ENCODE measurements at regions not wholly inside any gene's neighbourhood (a gene's known extent, or its start where the extent isn't known, plus 50 kb on each side); places are given as distances from the start of the nearest gene placed in this dataset.

DNA sequence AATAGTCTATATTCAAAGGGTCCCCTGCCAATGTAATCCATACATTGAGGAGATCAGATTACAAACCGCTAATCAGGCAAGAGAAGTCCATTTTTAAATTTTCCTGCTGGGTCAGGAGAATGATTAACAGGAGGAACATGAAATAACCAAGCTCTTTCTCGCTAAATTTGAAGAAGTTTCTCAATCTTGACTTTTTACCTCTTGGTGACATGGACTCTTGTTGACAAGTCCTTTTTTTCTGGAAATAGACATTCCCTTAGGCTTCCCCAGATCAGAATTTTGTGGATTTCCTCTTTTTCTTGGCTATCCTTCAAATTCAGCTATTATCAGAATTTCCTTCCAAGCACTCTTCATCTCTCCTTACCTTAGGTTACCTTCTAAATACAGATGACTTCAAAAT lies 153.0 kb upstream of the LRATD1 start:
- TF ChIP-seq POLR2A (IDR thresholded peaks at IDR 0.05), result no peak
- TF ChIP-seq, protein P1, sequence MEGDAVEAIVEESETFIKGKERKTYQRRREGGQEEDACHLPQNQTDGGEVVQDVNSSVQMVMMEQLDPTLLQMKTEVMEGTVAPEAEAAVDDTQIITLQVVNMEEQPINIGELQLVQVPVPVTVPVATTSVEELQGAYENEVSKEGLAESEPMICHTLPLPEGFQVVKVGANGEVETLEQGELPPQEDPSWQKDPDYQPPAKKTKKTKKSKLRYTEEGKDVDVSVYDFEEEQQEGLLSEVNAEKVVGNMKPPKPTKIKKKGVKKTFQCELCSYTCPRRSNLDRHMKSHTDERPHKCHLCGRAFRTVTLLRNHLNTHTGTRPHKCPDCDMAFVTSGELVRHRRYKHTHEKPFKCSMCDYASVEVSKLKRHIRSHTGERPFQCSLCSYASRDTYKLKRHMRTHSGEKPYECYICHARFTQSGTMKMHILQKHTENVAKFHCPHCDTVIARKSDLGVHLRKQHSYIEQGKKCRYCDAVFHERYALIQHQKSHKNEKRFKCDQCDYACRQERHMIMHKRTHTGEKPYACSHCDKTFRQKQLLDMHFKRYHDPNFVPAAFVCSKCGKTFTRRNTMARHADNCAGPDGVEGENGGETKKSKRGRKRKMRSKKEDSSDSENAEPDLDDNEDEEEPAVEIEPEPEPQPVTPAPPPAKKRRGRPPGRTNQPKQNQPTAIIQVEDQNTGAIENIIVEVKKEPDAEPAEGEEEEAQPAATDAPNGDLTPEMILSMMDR (IDR thresholded peaks at IDR 0.05), result no peak

Data from body of pancreas (tissue), 4 donors.